ENCODE measurements at regions not wholly inside any gene's neighbourhood (a gene's known extent, or its start where the extent isn't known, plus 50 kb on each side); places are given as distances from the start of the nearest gene placed in this dataset.

DNA sequence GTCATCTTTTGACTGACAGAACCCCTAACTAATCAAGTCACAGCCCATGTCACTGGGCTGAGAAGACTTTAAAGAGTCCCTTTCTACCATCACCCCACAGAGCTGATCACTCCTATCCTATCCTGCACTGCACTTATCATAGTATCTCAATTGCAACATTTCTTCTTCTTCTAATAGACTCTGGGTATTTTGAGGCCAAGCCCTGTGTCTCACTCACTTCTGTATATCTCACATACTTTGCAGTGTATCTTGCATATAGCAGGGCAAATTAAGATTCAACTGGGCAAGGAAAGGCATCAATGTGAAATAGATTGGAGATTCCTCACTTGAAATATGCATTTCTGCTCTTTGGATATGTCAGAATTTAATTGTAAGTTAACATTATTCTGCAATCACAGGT is 531.5 kb upstream of the SLIT2 start:
- FAIRE-seq, result no peak
- no peak for DNase-seq (ENCODE audit: insufficient read length, low spot score)
- TF ChIP-seq, protein P1, sequence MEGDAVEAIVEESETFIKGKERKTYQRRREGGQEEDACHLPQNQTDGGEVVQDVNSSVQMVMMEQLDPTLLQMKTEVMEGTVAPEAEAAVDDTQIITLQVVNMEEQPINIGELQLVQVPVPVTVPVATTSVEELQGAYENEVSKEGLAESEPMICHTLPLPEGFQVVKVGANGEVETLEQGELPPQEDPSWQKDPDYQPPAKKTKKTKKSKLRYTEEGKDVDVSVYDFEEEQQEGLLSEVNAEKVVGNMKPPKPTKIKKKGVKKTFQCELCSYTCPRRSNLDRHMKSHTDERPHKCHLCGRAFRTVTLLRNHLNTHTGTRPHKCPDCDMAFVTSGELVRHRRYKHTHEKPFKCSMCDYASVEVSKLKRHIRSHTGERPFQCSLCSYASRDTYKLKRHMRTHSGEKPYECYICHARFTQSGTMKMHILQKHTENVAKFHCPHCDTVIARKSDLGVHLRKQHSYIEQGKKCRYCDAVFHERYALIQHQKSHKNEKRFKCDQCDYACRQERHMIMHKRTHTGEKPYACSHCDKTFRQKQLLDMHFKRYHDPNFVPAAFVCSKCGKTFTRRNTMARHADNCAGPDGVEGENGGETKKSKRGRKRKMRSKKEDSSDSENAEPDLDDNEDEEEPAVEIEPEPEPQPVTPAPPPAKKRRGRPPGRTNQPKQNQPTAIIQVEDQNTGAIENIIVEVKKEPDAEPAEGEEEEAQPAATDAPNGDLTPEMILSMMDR (IDR thresholded peaks at IDR 0.05; ENCODE audit: insufficient read depth, missing control alignments), result no peak

DNA sequence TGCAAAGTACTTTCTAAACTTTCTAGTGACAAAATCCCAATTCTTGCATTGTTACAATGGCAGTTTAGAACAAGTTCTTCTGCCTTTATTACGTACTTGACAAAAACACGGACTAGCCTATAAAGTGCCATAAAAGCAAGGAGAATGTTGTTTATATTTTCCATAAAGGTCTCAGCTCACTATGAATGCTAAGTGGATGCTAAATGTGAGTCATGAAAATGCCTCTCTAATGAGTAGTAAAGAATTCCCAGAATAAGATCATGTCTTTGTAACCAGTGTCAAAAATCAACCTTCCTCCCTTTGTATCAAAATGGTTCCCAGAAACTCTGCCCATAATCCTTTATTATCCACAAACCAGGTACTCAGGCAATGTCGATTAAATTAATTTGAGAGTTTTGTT is 539.8 kb upstream of the SLIT2 start:
- peak; percentile 51 for FAIRE-seq
- no peak for DNase-seq (ENCODE audit: insufficient read length, low spot score)
- TF ChIP-seq, protein P1 (IDR thresholded peaks at IDR 0.05; ENCODE audit: insufficient read depth, missing control alignments), result no peak

DNA sequence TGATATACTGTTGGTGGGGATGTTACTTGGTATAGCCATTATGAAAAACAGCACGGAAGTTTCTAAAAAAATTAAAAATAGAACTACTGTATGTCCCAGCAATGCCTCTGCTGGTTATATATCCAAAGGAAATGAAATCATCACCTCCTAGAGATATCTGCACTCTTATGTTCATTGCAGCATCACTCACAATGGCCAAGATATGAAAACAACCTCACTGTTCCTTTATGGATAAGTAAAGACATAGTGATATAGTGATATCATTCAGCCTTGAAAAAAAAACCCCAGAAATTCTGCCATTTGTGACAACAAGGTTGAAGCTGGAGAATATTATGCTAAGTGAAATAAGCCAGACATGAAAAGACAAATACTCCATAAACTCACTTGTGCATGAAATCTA is 543.8 kb upstream of the SLIT2 start:
- no peak for DNase-seq (ENCODE audit: insufficient read length, low spot score)
- TF ChIP-seq, protein P1 (IDR thresholded peaks at IDR 0.05; ENCODE audit: insufficient read depth, missing control alignments), result no peak
- FAIRE-seq, result no peak

DNA sequence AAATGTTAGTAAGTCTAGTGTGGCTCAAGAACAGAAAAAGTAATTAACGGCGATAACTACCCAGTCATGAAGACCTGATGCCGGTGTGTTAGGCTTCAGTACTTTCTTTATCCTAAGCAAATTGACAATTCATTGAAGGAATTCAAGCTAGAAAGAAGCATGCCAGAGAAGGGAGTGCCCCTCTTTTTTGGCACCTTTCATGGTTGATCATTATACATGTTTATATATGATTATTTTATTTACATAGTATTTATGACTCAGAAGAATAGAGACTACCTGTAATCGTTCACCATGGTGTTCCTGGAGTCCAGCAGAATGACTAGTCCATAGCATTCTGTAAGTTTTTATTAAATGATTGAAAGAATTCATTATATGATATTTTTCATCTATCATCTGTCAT is 548.3 kb upstream of the SLIT2 start:
- TF ChIP-seq, protein P1 (IDR thresholded peaks at IDR 0.05; ENCODE audit: insufficient read depth, missing control alignments), result no peak
- FAIRE-seq (no peak), DNase-seq (ENCODE audit: insufficient read length, low spot score) (no peak)

DNA sequence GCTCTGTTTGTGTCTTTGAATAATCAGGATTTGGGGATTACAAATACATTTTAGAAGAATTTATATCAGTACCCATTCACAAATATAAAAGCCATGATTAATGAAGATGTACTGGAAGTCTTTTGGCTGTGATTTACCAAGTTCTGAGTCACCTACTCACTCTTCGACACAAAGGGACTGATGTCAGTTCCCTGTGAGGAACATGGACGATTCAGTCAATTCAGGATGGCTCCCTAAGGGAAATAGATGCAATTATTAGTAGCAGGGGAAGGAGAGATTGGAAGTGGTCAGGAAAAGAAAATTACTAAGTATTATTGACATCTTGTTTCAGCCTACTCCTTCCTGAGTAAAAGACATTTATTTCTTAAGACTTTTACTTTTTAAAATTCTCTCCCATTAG is 550.7 kb upstream of the SLIT2 start:
- DNase-seq (ENCODE audit: insufficient read length, low spot score) (no peak), FAIRE-seq (no peak)
- TF ChIP-seq, protein P1 (IDR thresholded peaks at IDR 0.05; ENCODE audit: insufficient read depth, missing control alignments), result no peak

DNA sequence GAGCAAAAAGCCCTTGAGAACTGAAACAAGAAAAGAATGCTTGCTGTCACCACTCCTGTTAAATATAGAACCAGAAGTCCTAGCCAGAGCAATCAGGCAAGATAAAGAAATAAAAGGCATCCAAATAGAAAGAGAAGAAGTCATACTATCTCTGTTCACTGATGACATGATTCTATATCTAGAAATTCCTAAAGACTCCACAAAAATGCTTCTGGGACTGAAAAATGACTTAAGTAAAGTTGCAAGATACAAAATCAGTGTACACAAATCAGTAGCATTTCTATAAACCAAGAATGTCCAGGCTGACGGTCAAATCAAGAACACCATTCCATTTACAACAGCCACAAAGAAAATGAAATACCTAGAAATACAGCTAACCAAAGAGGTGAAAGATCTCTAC is 552.7 kb upstream of the SLIT2 start:
- DNase-seq (ENCODE audit: insufficient read length, low spot score) (no peak), FAIRE-seq (no peak)
- TF ChIP-seq, protein P1 (IDR thresholded peaks at IDR 0.05; ENCODE audit: insufficient read depth, missing control alignments), result no peak

DNA sequence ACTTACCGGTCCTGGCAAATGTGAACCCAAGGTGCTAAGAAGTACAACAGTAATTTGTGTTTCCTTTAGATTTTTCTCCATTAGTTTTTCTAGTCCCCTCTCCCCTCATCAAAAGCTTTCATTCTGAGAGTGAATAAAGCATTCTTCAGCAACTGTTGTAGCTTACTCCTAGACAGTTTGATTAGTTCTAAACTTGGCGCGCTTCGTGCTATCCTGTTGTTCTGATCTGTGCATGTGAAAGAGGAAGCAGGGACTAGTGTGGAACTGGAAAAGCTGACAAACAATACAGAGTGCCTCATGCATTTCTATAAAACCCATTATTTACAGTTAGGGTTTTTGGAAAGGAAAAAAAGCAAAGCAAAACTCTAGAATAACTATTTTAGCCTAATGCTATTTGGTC is 556.9 kb upstream of the SLIT2 start:
- DNase-seq (ENCODE audit: insufficient read length, low spot score), result no peak
- TF ChIP-seq, protein P1 (IDR thresholded peaks at IDR 0.05; ENCODE audit: insufficient read depth, missing control alignments), result no peak
- FAIRE-seq, result no peak
